ENCODE measurements at regions not wholly inside any gene's neighbourhood (a gene's known extent, or its start where the extent isn't known, plus 50 kb on each side); places are given as distances from the start of the nearest gene placed in this dataset.

DNA sequence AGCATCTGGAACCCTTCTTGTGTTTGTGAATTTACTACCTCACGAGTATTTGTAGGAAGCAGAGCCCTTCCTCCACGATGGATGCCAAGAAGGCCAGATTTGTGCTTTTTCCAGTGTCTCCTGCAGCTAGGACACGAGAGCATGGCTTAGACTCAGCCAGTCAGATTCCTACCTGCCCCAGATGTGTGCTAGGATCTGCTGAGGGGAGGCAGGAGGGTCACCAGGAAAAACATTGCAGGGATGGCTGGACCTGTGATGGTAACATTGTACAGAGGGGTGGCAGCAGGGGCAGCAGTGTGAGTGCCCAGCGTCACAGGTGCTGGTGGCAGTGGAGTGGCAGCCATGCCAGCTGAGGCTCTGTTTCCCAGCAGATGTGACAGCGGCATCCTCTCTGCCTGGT is 285.3 kb downstream of the FAM43A start:
- TF ChIP-seq, protein P1, sequence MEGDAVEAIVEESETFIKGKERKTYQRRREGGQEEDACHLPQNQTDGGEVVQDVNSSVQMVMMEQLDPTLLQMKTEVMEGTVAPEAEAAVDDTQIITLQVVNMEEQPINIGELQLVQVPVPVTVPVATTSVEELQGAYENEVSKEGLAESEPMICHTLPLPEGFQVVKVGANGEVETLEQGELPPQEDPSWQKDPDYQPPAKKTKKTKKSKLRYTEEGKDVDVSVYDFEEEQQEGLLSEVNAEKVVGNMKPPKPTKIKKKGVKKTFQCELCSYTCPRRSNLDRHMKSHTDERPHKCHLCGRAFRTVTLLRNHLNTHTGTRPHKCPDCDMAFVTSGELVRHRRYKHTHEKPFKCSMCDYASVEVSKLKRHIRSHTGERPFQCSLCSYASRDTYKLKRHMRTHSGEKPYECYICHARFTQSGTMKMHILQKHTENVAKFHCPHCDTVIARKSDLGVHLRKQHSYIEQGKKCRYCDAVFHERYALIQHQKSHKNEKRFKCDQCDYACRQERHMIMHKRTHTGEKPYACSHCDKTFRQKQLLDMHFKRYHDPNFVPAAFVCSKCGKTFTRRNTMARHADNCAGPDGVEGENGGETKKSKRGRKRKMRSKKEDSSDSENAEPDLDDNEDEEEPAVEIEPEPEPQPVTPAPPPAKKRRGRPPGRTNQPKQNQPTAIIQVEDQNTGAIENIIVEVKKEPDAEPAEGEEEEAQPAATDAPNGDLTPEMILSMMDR (IDR thresholded peaks at IDR 0.05) = no peak
- TF ChIP-seq EZH2phosphoT487 (IDR thresholded peaks at IDR 0.05; ENCODE audit: borderline replicate concordance, low read depth) (no peak), MXI1 (IDR thresholded peaks at IDR 0.05; ENCODE audit: low read depth, low read length) (no peak)
